ENCODE measurements at regions not wholly inside any gene's neighbourhood (a gene's known extent, or its start where the extent isn't known, plus 50 kb on each side); places are given as distances from the start of the nearest gene placed in this dataset.
"Not testable (repeated sequence)": the region's sequence is repeated elsewhere in the genome, so short reads cannot be mapped to it uniquely, and the experiment has no call there.

DNA sequence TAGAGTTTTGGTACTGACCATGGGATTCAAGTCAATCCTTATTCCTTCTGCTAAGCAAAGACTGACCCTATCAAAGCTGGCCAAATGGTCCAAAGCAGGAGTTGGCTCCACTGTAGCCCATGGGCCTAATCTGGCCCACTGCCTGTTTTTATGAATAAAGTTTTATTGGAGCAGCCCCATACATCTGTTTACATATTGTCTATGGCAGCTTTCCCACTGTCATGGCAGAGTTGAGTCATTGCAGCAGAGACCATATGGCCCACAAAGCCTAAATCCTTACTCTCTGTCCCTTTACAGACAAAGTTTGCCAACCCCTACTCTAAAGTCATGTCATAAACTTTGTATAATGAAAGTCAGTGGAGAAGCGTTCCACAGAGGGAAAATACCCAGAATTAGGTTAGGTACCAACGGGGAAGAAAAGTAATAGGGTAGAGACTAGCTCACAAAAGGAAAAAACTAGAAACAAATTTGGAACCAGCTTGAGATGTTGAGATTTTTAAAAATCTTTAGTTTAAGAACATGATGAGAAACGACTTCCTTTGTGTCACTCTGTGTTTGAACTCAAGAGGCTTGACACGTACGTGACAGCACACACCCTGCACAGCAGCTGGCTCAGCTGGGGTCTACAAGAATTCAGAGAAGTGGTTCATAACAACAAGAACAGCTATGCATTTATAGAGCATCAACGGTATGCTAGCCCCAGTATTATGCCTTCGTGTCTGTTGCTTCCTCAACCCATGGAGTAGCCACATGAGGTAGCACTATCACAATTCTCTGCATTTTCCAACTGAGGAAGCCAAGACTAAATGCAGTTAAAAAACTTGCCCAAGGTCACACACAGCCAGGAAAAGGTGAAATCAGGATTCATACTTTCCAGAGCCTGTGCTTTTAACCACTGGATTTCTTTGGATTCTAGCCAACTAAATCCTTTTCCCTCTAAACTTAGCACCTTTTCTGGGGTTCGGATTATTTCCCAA, 198.9 kb upstream of the WWC1 start:
- DNase-seq = no peak

DNA sequence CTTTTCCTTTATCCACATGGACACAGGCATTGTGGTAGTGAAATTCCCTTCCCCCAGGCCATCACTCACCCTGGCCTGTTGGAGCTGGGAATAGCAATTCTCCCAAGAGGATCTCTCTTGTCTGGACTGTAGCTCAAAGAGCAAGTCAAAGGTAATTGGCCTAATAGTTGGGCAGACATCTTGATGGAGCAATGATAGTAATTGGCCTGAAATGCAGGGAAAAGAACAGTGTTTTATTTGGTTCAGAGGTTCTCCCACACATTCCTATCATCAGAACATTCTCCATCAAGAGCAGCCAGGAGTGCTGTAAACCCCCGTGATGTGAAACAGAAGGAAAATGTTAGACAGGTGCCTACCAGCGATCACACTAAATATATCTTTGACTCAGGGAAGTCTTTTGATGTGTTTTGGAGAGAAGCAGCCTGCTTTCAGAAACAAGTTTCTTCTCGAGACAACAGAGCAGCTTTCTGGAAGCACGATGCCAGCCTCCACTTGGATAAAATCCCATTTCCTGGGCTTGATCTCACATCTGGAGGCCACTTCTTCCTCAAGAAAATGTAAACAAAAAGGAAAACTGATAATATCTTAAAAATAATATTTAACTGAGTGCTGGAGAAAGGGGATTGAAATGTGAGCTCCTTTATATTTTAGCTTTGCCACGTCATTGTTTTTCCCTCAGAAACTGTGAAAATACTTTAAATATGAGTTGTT, 198.1 kb upstream of the WWC1 start:
- no peak for DNase-seq

DNA sequence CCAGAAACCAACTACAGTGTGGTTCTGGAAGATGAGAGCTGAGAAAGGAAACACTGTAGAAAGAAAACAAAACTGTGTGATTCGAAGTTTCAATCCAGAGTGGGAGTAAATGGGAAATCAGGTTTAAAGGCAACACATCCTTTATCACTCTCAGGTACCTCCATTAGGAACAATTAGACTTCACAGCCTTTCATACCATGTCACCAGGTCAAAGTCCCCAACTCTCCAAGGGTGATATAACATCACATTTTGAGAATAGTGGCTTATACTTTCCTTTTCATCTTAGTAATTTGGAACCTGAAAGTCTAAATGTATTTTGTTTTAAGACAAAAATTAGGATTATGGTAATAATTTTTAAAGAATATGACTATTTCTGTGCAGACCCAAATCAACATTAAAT, 194.9 kb upstream of the WWC1 start:
- no peak for DNase-seq

DNA sequence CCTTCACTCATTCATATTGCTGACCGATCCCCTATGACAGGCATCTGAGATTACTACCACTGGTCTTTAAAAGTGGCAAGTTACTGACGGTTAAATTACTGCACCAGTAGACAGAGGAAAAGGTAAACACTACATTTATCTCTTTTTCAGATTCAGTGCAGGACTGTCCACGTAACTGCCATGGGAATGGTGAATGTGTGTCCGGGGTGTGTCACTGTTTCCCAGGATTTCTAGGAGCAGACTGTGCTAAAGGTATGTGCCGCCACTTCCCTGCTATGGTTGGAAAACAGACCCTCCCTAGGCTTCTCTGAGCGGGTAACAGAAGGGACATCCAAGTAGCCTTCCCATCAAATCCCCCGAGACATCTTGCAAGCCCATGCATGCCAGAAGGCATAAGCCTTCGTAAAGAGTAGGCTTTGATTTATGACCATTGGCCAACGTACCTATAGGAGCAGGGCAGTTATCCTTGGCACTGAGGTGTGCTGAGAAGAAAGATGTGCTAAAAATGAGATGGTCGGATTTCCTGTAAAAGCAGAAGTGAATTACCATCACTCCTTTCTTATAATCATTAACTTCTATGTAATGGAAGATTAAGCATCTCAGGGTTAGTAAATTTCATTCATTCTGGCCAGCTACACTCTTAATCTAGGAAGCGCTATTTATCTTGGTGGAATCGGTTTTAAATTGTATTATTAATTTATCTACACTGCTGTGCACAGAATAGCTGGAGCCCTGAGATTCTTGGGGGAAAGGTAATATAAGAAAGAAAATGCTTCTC, 193.4 kb upstream of the WWC1 start:
- DNase-seq = no peak

DNA sequence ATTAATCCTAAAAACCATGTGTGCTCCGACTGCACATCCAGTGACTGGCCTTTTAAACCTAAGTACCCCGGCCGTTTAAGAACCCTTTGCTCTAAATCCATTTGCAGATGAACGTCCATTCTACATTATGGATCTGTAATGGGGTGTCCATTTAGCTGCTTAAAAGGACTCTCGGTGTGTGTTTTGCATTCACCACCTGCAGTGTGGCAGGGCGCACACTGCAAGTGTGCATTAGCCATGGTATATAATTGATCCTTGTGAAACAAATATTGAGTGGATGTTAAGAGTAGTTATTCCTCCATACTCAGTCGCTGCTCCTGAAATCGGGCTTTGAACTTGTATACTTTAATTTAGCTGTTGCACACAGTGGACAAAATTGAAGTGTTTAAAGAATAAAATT, 190.1 kb upstream of the WWC1 start:
- DNase-seq = no peak

DNA sequence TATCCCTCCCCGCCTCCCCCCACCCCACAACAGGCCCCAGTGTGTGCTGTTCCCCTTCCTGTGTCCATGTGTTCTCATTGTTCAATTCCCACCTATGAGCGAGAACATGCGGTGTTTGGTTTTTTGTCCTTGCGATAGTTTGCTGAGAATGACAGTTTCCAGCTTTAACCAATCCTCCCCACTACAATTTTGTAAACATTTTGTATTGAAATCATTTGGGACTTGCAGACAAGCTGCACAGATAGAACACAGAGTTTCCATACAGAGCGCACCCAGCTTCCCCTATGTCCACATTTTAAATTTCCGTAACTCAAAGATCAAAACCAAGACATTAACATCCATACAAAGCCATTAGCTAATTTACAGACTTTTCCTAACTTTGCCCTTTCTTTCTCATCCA, 188.4 kb upstream of the WWC1 start:
- DNase-seq = not testable (repeated sequence)

DNA sequence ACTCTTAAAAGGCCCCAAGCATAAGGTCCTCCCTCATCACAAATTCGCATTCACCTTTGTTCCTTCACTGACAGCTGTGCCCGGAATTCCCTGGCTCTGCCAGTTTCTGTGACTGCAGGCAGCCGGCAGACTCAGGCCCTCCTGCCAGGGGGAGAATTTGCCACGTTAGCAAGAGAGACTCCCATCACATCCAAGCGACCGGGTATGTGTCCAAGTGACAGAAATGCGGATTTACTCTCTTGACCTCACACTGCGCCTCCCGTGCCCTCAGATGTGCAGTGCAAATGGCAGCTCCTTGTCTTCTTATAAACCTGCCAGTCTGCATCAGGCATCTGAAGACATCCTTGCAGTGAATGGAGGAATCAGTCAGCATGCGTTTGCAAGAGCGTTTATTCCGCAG, 187.1 kb upstream of the WWC1 start:
- DNase-seq = no peak

DNA sequence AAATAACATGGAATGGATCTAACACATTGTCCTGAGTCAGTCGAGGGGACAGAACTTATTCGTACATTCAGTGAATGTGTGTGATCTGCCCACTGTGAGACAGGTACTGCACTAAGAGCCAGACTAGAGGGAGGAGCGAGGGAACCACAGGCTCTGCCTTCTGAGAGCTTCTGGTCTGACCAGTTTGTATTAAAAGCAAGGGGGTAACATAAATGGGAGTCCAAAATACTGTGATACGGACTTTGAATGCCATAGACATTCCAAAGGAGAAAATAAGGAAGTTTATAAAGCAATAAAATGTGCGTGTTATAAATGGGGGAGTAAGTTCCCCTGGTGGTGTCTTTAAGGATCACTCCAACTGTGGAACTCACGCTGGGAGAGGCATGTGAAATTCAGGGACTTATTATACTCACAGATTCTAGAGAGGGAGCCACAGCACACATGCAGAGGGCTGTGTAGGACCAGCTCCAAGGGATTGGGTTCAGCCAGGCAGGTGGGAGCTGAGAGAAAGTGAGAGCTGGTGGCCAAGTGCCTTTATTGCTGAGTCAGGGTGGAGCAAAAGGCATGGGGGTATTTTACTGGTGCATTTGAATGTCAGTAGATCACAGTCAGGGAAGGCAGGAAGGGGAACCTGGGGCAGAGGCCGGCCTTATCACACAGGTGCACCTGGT, 186.5 kb upstream of the WWC1 start:
- DNase-seq = no peak

DNA sequence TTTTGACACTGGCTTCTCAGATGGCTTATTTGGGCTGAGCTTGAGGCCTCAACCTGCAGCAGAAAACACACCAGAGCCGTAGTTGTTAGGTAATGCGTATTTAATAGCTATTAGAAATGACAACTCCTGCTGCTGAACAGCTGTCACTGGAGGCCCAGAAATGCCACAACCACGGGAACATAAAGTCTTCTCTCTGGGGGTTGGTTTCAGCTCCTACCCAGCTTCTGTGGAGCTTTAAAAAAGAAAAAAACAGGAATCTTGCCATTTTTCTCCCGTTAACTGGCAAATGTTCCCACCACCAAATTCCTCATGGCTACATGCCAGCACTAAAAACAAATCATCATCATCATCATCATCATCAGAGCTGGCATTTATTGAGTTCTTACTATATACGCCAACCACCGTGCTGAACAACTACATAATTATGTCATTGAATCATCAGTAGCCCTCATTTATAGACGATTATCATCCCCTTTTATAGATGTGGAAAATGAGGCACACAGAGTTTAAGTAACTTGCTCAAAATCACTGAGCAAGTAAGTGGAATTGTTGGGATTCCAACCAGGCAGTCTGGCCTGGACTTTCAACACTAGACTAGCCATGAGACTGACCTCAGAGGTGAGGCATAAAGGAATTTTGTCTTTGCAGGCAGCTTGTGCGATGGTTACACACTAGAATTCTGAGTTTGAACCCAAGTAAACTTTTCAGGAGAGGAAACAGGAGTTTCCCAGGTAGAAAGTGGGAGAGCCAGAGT, 185.3 kb upstream of the WWC1 start:
- DNase-seq = no peak

DNA sequence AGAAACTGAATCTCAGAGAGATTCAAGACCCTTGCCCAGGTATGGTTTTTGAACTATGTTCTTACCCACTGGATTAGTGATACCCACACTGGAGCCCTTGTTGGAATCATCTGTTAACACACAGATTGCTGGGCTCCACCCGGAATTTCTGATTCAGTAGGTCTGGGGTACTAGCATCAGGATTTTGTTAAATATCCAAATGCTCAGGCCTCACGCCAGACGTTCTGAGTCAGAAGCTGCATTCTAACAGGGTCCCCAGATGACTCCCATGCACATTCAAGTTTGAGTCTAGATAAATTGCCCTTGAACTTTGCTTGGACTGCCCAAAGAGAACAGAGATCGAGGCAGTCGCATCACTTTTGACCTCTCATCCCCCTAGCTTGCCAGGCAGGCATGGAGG, 182.0 kb upstream of the WWC1 start:
- DNase-seq = no peak

DNA sequence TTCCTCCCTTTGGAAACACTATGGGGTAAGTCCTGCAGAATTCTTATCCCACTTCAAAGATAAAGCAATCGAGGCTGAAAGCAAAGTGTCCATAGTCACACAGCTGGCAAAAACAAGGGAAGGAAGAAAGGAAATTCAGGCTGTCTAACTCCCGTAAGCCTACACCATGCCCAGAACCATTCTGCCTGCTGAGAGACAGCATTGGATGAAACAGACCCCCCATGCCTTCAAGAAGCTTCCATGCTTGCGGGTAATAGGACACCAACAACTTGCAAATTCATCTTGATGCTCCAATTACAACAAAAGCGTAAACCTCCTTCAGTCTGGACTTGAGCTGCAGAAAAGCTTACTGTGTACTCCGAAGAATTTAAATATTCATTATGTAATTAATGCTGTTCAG, 181.1 kb upstream of the WWC1 start:
- DNase-seq = no peak

DNA sequence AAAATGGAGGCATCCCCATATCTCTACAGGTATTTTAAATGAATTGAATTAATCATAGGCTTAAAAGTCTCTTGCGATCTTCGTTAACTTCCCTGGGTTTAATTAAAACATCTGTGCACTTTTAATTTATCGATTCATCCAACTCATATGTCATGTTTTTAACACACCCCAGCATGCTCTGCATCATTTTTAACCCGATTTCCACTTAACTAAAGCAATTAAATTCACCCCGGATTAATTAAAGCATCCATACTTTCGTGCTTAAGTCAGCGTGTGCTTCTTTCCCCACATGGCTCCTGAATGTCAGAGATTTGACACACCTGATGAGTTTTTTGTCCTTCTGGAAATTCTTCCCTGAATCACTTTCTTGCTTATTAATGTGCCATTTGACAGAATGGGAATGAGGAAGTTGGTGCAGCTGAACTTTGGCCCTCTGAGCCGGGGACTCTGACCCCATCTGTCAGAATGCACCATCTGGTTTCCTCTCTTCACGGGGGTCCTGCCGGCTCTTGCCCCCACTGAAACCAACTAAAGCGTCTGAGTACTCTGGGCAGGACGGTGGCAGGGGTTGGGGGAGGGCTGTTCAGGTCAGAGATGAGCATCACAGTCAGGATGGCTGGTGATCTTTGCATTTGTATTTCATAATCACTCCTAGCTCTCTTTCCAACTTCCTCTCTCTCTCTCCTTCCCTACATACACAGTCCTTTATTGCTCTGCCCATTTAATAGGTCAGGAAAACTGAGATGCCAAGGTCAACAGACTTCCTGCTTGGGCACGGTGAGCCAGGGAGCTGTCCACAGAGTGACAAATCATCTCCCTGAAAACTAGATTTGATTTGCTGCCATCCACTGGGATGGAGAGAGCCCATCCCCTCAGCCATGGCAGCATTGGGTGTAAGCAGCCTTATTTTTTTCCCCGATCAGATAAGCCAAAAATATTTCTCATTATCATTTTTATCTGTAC, 180.3 kb upstream of the WWC1 start:
- DNase-seq = no peak

DNA sequence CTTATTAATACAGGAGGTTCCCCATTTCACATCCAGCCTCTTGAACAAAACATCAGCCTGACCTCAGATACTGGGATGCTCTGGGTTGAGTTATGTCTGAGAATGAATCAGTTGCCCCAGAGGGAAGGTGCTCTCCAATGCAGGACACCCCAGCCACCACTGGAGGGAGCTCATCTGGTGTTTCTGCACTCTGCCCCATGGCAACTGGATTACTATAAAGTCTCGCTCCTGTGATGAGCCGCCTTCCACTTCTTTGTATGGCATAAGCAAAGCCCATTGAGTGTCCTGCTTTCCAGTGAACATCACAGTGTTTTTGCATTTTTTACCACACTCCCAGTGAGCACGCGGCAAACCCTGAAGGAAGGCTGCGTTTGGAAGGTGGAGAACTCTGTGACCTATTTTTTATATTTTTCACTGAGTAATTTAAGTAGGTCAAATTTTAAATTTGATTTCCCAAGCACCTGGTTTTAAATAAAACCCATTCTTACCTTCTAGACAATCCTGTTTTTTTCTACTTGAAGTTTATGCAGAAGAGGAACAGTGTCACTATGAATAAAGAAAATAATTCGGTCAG, 176.9 kb upstream of the WWC1 start:
- DNase-seq = peak; percentile 52

DNA sequence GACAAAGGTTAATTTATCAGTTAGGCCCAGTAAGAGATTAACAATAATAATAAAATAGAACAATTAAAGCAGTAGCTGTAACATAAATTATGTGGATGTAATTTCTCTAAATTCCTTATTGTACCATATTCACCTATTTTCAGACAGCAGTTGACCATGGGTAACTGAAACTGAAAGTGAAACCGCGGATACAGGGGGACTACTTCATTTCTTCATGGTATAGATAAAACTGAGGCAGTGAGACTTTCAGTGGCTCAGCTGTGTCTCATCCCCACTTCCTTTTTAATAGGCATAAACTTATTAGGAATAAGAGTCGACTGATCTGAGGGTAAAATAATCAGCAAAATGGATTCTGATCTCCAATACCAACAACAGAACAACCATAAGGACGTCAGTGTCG, 174.0 kb upstream of the WWC1 start:
- DNase-seq = no peak

DNA sequence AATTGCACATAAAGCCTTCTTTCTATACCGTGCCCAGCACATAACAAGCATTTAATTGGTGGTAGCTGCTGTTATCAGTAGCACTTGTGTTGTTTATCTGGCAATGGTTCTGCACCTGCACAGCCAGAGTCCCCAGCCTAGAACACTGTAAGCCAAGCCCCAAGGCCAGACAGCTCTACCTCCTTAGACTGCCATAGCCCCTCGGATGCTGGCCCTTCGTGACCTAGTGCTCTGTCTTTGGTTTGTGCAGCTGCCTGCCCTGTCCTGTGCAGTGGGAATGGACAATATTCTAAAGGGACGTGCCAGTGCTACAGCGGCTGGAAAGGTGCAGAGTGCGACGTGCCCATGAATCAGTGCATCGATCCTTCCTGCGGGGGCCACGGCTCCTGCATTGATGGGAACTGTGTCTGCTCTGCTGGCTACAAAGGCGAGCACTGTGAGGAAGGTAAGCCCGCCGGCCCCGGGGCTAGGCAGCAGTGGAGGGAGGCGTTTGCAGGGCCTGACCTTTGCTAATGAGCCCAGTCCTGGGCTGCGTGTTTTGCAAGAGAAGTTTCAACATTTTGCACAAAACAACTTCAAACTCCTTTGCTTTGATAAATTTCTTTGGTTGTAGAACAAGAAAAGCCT, 173.3 kb upstream of the WWC1 start:
- no peak for DNase-seq

DNA sequence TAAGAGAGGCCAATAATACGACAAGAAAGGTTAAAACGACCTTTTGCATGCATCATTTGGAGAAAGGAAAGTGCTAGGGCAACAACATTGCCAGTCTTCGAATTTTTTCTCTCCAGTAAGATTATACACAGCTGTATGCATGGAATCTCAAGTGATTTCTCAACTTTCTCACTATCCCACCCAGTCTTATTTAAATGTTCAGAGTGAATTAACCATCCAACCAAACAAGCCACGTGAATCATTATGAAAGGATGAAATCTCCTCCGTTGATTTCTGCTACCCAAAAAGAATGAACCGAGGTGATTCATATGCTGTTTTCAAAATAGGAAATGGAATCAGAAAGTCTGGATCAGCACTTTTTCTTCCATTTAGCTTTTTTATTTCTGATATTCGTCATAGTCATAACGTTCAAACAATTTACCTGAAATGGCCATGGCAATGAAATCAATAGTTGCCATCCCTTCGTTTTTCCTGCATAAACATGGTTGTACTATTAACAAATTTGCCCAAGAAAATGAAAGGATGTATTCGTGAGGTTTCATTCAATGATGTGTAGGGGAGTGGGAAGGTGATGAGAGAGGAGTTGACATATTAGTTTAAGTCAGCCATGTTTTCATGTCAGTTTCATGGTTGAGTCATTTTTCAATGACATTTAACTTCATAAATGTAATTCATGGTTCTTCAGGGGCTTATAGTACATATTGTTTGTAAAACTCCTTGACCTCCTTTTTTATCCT, 170.9 kb upstream of the WWC1 start:
- DNase-seq = no peak

DNA sequence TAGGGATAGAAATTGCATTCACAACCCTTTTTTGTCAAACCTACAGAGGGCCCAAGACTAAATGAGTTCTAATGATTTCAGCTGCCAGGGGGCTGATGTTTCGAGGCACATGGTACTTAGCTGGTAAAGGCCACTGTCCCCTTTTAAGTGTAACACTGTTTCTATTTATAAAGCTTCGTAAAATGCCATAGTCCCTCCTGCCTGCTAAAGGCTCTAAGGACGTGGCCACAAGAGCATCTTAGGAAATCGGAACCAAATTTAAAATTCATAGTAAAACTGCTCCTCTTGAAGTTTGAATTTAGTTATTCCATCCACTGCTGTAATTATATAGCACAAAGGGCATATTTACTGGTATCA, 170.3 kb upstream of the WWC1 start:
- no peak for DNase-seq

DNA sequence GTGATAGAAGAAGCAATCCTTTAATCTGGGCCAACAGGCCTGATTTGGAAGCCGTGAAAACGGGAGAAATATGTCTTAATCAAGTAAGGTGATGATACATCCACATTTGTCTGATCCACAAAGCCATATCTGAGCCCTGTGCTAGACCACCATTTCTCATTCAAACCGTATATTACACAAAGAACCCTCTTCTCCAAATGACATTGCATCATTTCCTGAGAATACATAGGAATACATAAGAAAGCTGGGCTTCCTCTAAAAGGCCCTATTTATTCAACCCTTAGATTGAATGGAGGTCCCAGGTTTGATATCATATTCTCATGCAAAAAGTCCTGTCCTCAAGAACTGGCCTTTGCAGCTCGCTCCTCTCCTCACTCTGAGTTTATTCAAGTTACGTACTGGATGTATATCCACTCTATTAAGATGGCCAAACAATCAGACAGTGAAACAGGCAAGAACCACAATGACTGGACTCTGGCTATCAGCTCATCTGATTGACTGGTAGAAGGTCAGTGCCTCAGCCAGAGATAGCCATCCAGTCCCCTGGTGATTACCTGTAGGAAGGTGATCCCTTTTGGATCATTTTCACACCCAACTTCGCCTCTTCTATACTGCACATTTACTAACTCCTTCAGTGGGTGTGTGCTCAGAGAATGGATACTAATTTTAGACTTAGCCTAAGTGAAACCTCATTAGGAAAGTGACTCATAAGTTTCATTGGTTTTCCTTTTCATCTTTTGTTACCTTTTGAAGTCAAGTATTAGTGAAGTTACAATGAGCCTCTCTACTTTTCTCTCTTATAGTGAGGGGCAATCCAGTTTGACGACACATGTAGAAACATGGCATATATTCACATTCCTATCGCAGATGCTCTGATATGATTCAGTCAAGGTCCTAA, 167.6 kb upstream of the WWC1 start:
- no peak for DNase-seq

Data from COR-L47 (cell line).